ENCODE measurements at regions not wholly inside any gene's neighbourhood (a gene's known extent, or its start where the extent isn't known, plus 50 kb on each side); places are given as distances from the start of the nearest gene placed in this dataset.

DNA sequence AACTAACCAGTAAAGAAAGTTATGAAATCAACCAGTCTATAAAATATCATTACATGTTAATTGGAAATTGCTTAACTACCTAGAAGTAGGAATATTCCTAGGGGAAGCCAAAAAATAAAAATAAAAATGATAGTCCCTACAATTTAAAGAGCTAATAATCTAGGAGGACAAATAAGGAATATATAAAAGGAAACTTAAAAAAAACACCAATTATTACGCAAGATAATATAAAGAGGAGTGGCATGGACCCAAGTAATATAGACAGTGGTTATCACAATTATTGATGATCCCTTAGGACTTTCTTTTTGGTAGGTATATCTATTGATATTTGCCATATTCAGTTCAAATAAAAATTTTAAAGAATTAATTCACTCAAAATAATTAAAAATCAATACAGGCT lies 498.7 kb downstream of the SOX5 start:
- Histone ChIP-seq H2BK15ac (ENCODE audit: low read depth, low read length) (no peak overlapping the region), H3K9me3 (ENCODE audit: control insufficient read depth, low read depth, low read length) (no peaks in the 10 kb centered on the region), H3T11ph (ENCODE audit: low read length) (no peak overlapping the region), H3K23me2 (ENCODE audit: insufficient read length, low read depth, low read length, poor library complexity, severe bottlenecking) (no peaks in the 10 kb centered on the region), H2AFZ (ENCODE audit: low read length) (no peak overlapping the region), H2BK120ac (ENCODE audit: low read depth, low read length, poor library complexity, severe bottlenecking) (no peak overlapping the region), H4K20me1 (ENCODE audit: control insufficient read depth, insufficient read depth, insufficient read length) (no peaks in the 10 kb centered on the region), H4K8ac (replicated peaks; ENCODE audit: insufficient read length, low read depth, low read length) (no peak overlapping the region), H3K18ac (ENCODE audit: insufficient read length, low read depth, low read length) (no peak overlapping the region), H2BK12ac (ENCODE audit: insufficient read length, low read depth, low read length) (no peak overlapping the region), H2BK20ac (ENCODE audit: low read depth, low read length, poor library complexity, severe bottlenecking) (no peak overlapping the region), H3K4ac (ENCODE audit: low read depth, low read length) (no peak overlapping the region), H2AK5ac (ENCODE audit: insufficient read length, low read length) (no peak overlapping the region), H2BK5ac (ENCODE audit: insufficient read length, low read length) (no peak overlapping the region), H3K4me1 (ENCODE audit: insufficient read depth, low read length) (no peaks in the 10 kb centered on the region), H3K27ac (ENCODE audit: insufficient read length, low read depth, low read length) (no peak overlapping the region), H3K79me2 (ENCODE audit: insufficient read depth, low read length) (no peaks in the 10 kb centered on the region), H3K4me2 (ENCODE audit: insufficient read depth, insufficient read length, low read length) (no peak overlapping the region), H3K56ac (ENCODE audit: insufficient read length, low read depth, low read length) (no peak overlapping the region), H4K91ac (ENCODE audit: insufficient read length, low read depth, low read length) (no peak overlapping the region), H4K5ac (ENCODE audit: insufficient read length, low read depth, low read length) (no peak overlapping the region), H3K79me1 (ENCODE audit: insufficient read depth, low read depth, low read length, poor library complexity, severe bottlenecking) (no peaks in the 10 kb centered on the region), H3K27me3 (ENCODE audit: insufficient read depth, low read length) (no peaks in the 10 kb centered on the region), H3K23ac (ENCODE audit: insufficient read length, low read depth, low read length) (no peak overlapping the region), H3K14ac (ENCODE audit: insufficient read depth, low read length) (no peak overlapping the region), H3K9ac (ENCODE audit: extremely low read depth, insufficient read length, low read length) (no peak overlapping the region)
- no peaks in the 10 kb centered on the region; a peak in 2 of 5 replicates for H3K9me3 Mint-ChIP-seq
- no CpG with 5 or more reads among the region's 1 CpG for WGBS (ENCODE audit: extremely low coverage, insufficient read length, low lambda C conversion rate)
- no peak overlapping the region for H3K4me3 Mint-ChIP-seq
- H3K27ac Mint-ChIP-seq = no peak overlapping the region
- DNase-seq = no peak
- TF ChIP-seq CTCF (conservative IDR thresholded peaks at IDR 0.05) = no peak
- H3K36me3 Mint-ChIP-seq (ENCODE audit: insufficient read depth in 1 of 3, low read depth in 3 of 3) = no peaks in the 10 kb centered on the region; a peak in 1 of 7 replicates
- no peaks in the 10 kb centered on the region for H3K27me3 Mint-ChIP-seq (ENCODE audit: low read depth)
- H3K4me1 Mint-ChIP-seq = no peaks in the 10 kb centered on the region
